ENCODE measurements at regions not wholly inside any gene's neighbourhood (a gene's known extent, or its start where the extent isn't known, plus 50 kb on each side); places are given as distances from the start of the nearest gene placed in this dataset.

DNA sequence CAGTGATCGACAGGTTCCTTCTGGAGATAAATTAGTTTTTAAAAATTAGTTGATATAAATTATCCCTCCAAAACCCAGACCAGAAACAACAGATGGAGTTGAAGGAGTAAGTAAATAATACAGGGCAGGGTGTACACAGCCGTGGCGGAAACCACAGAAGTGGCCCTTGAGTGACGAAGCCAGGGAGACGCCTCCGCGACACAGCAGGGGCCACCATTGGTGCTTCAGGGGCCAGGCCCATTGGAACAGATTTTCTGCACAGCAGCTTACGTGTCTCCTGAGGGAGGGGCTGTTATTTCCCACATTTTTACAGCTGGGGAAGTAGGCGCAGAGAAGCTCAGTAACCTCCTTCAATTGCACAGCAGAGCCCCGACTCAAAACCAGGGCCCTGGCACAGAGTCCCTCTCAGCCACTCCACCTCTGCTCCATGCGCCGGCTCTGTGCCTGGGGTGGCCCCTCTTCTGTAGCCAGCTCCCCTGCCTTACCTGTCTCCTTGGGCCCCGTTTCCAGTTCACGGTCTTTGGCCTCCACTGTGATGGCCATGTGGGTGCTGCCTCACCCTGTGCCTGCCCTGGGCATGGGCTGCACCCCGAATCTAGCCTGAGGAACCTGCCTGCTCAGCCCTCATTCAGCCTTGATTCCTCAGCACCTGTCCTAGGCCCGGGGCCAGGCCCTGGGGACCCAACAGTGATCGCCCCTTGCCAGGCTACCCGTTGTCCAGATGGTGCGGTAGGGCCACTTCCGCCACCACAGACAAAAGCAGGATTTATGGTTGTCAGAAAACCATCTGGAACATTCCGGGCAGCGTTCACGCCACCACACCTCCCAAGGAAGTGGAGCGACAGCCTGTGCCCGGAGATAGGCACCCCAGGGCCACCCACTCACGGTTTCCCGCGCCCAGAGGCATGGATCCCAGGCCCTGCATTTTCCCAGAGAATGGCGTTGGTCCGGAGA lies 128.5 kb upstream of the GSE1 start:
- H3K27ac ChIP-seq (ENCODE audit: low read depth, low read length) = no peak overlapping the region
- no peak overlapping the region for H2BK120ac ChIP-seq (ENCODE audit: insufficient read depth, low read length, poor library complexity)
- no peaks in the 10 kb centered on the region for H3K36me3 ChIP-seq (ENCODE audit: control insufficient read depth in 1 of 2, insufficient read depth in 2 of 2, low read length in 2 of 2)
- no peak overlapping the region for H2BK5ac ChIP-seq (ENCODE audit: low read depth, low read length, poor library complexity)
- no peaks in the 10 kb centered on the region for H3K79me1 ChIP-seq (ENCODE audit: low read length)
- H3K4ac ChIP-seq (ENCODE audit: low read depth, low read length) = no peak overlapping the region
- H3K14ac ChIP-seq (ENCODE audit: low read length) = no peak overlapping the region
- no peaks in the 10 kb centered on the region for H3K79me2 ChIP-seq (ENCODE audit: control insufficient read depth, insufficient read depth, low read length, poor library complexity)
- H4K12ac ChIP-seq (ENCODE audit: low read depth, low read length) = no peak overlapping the region
- no peak overlapping the region for H3K4me2 ChIP-seq (ENCODE audit: low read length)
- H3K4me3 ChIP-seq (ENCODE audit: low read depth, low read length) = no peak overlapping the region
- no peak overlapping the region for H3K9ac ChIP-seq (ENCODE audit: low read length)
- no peak overlapping the region for H3K23ac ChIP-seq (ENCODE audit: low read length)
- DNase-seq = peak in 1 of 2 donors; percentile 35
- no peak overlapping the region for H2AFZ ChIP-seq (ENCODE audit: insufficient read depth, low read length, poor library complexity)
- no peaks in the 10 kb centered on the region for H3K27me3 ChIP-seq (ENCODE audit: insufficient read depth, low read length)
- no peak overlapping the region for H2BK12ac ChIP-seq (ENCODE audit: low read length)
- no peak overlapping the region for H4K91ac ChIP-seq (ENCODE audit: low read depth, low read length)
- H2AK5ac ChIP-seq (ENCODE audit: low read length) = no peak overlapping the region
- peaks cover 3% of the 10 kb centered on the region for H3K9me3 ChIP-seq (ENCODE audit: insufficient read depth, low read depth, low read length)
- no peak overlapping the region for H4K8ac ChIP-seq (ENCODE audit: low read depth, low read length)
- H3K4me1 ChIP-seq (ENCODE audit: control insufficient read depth in 1 of 2, insufficient read depth in 2 of 2, low read length in 2 of 2) = no peaks in the 10 kb centered on the region
- H3K18ac ChIP-seq (ENCODE audit: low read length) = no peak overlapping the region
- no CpG with 5 or more reads among the region's 30 CpGs for WGBS (ENCODE audit: extremely low coverage, insufficient coverage, insufficient read length)

DNA sequence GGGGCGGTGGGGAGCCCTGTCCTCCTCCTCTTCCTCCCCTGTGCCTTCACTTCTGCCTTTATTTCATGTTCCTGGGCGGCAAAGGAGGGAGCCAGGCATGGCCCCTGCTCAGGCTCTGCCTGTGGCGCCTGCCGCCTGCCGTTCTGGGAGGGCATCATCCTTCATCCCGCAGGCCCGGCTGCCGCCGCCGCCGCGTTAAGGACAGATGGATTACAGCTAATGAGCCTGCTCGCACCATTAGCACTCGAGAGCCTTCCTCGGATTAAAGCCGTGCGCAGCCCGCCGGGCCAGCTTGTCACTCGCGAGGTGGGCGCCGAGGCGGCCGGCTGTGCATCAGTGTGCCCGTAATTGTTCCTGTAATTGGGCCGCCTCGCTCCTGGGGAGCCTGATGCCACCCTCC lies 127.7 kb upstream of the GSE1 start:
- H3K4me3 ChIP-seq (ENCODE audit: low read depth, low read length) = no peak overlapping the region
- no peaks in the 10 kb centered on the region for H3K79me2 ChIP-seq (ENCODE audit: control insufficient read depth, insufficient read depth, low read length, poor library complexity)
- peaks cover 3% of the 10 kb centered on the region for H3K9me3 ChIP-seq (ENCODE audit: insufficient read depth, low read depth, low read length)
- H4K91ac ChIP-seq (ENCODE audit: low read depth, low read length) = no peak overlapping the region
- H4K12ac ChIP-seq (ENCODE audit: low read depth, low read length) = no peak overlapping the region
- no peak overlapping the region for H3K4ac ChIP-seq (ENCODE audit: low read depth, low read length)
- H4K8ac ChIP-seq (ENCODE audit: low read depth, low read length) = no peak overlapping the region
- H2BK5ac ChIP-seq (ENCODE audit: low read depth, low read length, poor library complexity) = no peak overlapping the region
- H2AFZ ChIP-seq (ENCODE audit: insufficient read depth, low read length, poor library complexity) = no peak overlapping the region
- H2BK12ac ChIP-seq (ENCODE audit: low read length) = no peak overlapping the region
- H3K79me1 ChIP-seq (ENCODE audit: low read length) = no peaks in the 10 kb centered on the region
- H3K27me3 ChIP-seq (ENCODE audit: insufficient read depth, low read length) = no peaks in the 10 kb centered on the region
- no CpG with 5 or more reads among the region's 28 CpGs for WGBS (ENCODE audit: extremely low coverage, insufficient coverage, insufficient read length)
- H3K9ac ChIP-seq (ENCODE audit: low read length) = no peak overlapping the region
- H2AK5ac ChIP-seq (ENCODE audit: low read length) = no peak overlapping the region
- no peaks in the 10 kb centered on the region for H3K36me3 ChIP-seq (ENCODE audit: control insufficient read depth in 1 of 2, insufficient read depth in 2 of 2, low read length in 2 of 2)
- no peak for DNase-seq
- no peaks in the 10 kb centered on the region for H3K4me1 ChIP-seq (ENCODE audit: control insufficient read depth in 1 of 2, insufficient read depth in 2 of 2, low read length in 2 of 2)
- H3K27ac ChIP-seq (ENCODE audit: low read depth, low read length) = no peak overlapping the region
- no peak overlapping the region for H3K18ac ChIP-seq (ENCODE audit: low read length)
- no peak overlapping the region for H2BK120ac ChIP-seq (ENCODE audit: insufficient read depth, low read length, poor library complexity)
- no peak overlapping the region for H3K23ac ChIP-seq (ENCODE audit: low read length)
- no peak overlapping the region for H3K14ac ChIP-seq (ENCODE audit: low read length)
- no peak overlapping the region for H3K4me2 ChIP-seq (ENCODE audit: low read length)

DNA sequence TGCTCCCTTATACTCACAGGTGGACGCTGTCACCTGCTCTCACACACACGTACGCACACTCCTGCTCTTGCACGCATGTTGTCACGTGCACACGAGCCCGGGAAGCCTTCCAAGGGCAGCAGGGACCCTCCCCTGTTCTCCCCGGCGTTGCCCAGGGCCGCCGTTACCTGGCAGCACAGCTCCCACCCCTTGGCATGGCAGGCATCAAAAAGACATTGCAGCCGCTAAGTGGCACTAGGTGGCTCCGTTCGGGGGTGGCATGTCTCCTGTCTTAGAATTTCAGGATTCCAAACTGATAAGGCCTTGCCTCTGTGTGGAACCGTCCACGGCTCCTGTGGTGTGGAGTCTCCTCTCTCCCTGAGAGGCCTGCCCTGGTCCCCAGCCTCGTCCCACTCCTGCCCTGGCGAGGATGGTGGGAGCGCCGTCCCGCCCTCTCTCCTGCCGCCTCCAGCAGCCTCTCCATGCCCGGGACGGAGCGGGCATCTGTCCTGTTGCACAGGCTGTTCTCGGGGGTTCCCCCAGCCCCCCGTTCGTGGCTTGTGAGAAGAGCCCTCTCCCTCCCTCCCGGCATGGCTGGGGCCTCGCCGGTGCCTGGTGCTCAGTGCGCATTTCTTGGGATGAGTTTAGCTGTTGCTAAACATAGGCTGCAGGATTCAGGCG lies 126.7 kb upstream of the GSE1 start:
- H3K4me3 ChIP-seq (ENCODE audit: low read depth, low read length) = no peak overlapping the region
- H3K4ac ChIP-seq (ENCODE audit: low read depth, low read length) = no peak overlapping the region
- H3K18ac ChIP-seq (ENCODE audit: low read length) = no peak overlapping the region
- no peak overlapping the region for H2AK5ac ChIP-seq (ENCODE audit: low read length)
- H3K27me3 ChIP-seq (ENCODE audit: insufficient read depth, low read length) = no peaks in the 10 kb centered on the region
- no peak overlapping the region for H4K91ac ChIP-seq (ENCODE audit: low read depth, low read length)
- no peak overlapping the region for H2AFZ ChIP-seq (ENCODE audit: insufficient read depth, low read length, poor library complexity)
- no peak overlapping the region for H2BK5ac ChIP-seq (ENCODE audit: low read depth, low read length, poor library complexity)
- no peak overlapping the region for H2BK12ac ChIP-seq (ENCODE audit: low read length)
- peaks cover 3% of the 10 kb centered on the region for H3K9me3 ChIP-seq (ENCODE audit: insufficient read depth, low read depth, low read length)
- WGBS (ENCODE audit: extremely low coverage, insufficient coverage, insufficient read length) = no CpG with 5 or more reads among the region's 33 CpGs
- peaks cover 4% of the 10 kb centered on the region for H3K79me2 ChIP-seq (ENCODE audit: control insufficient read depth, insufficient read depth, low read length, poor library complexity)
- H4K12ac ChIP-seq (ENCODE audit: low read depth, low read length) = no peak overlapping the region
- no peak for DNase-seq
- peaks cover 4 to 7% of the 10 kb centered on the region in 2 experiments for H3K4me1 ChIP-seq (ENCODE audit: control insufficient read depth in 1 of 2, insufficient read depth in 2 of 2, low read length in 2 of 2)
- H3K23ac ChIP-seq (ENCODE audit: low read length) = no peak overlapping the region
- peaks cover 4% of the 10 kb centered on the region for H3K79me1 ChIP-seq (ENCODE audit: low read length)
- H4K8ac ChIP-seq (ENCODE audit: low read depth, low read length) = no peak overlapping the region
- H3K36me3 ChIP-seq (ENCODE audit: control insufficient read depth in 1 of 2, insufficient read depth in 2 of 2, low read length in 2 of 2) = no peaks in the 10 kb centered on the region
- H3K27ac ChIP-seq (ENCODE audit: low read depth, low read length) = no peak overlapping the region
- no peak overlapping the region for H3K14ac ChIP-seq (ENCODE audit: low read length)
- H2BK120ac ChIP-seq (ENCODE audit: insufficient read depth, low read length, poor library complexity) = no peak overlapping the region
- no peak overlapping the region for H3K4me2 ChIP-seq (ENCODE audit: low read length)
- H3K9ac ChIP-seq (ENCODE audit: low read length) = no peak overlapping the region

- no peak overlapping the region for H4K91ac ChIP-seq (ENCODE audit: low read depth, low read length)
- H3K14ac ChIP-seq (ENCODE audit: low read length) = no peak overlapping the region
- no peak overlapping the region for H4K8ac ChIP-seq (ENCODE audit: low read depth, low read length)
- no peak overlapping the region for H4K12ac ChIP-seq (ENCODE audit: low read depth, low read length)
- H2BK5ac ChIP-seq (ENCODE audit: low read depth, low read length, poor library complexity) = no peak overlapping the region
- no peaks in the 10 kb centered on the region for H3K36me3 ChIP-seq (ENCODE audit: control insufficient read depth in 1 of 2, insufficient read depth in 2 of 2, low read length in 2 of 2)
- H3K4ac ChIP-seq (ENCODE audit: low read depth, low read length) = no peak overlapping the region
- no peaks in the 10 kb centered on the region for H3K27me3 ChIP-seq (ENCODE audit: insufficient read depth, low read length)
- no peak overlapping the region for H3K4me2 ChIP-seq (ENCODE audit: low read length)
- no peak overlapping the region for H3K23ac ChIP-seq (ENCODE audit: low read length)
- no peak overlapping the region for H3K27ac ChIP-seq (ENCODE audit: low read depth, low read length)
- H2BK120ac ChIP-seq (ENCODE audit: insufficient read depth, low read length, poor library complexity) = no peak overlapping the region
- no peak overlapping the region for H2BK12ac ChIP-seq (ENCODE audit: low read length)
- H3K79me2 ChIP-seq (ENCODE audit: control insufficient read depth, insufficient read depth, low read length, poor library complexity) = peaks cover 8% of the 10 kb centered on the region
- no CpG with 5 or more reads among the region's 8 CpGs for WGBS (ENCODE audit: extremely low coverage, insufficient coverage, insufficient read length)
- no peak overlapping the region for H2AK5ac ChIP-seq (ENCODE audit: low read length)
- no peak overlapping the region for H2AFZ ChIP-seq (ENCODE audit: insufficient read depth, low read length, poor library complexity)
- peaks cover 20% of the 10 kb centered on the region for H3K79me1 ChIP-seq (ENCODE audit: low read length)
- H3K4me3 ChIP-seq (ENCODE audit: low read depth, low read length) = no peak overlapping the region
- no peak for DNase-seq
- no peak overlapping the region for H3K9ac ChIP-seq (ENCODE audit: low read length)
- H3K9me3 ChIP-seq (ENCODE audit: insufficient read depth, low read depth, low read length) = peaks cover 3% of the 10 kb centered on the region
- no peak overlapping the region for H3K18ac ChIP-seq (ENCODE audit: low read length)
- H3K4me1 ChIP-seq (ENCODE audit: control insufficient read depth in 1 of 2, insufficient read depth in 2 of 2, low read length in 2 of 2) = peaks cover 17 to 23% of the 10 kb centered on the region in 2 experiments
These were observed 124.7 kb upstream of the GSE1 start for GRCh38 chr16:85488414-85488813.

Measured in trophoblast cell (in vitro differentiated cells and primary cell).